GM23338 (cell line): ENCODE measurements at regions not wholly inside any gene's neighbourhood (a gene's known extent, or its start where the extent isn't known, plus 50 kb on each side); places are given as distances from the start of the nearest gene placed in this dataset.
"Not testable (repeated sequence)": the region's sequence is repeated elsewhere in the genome, so short reads cannot be mapped to it uniquely, and the experiment has no call there.

Experiments used
- ATAC-seq: fragments of 200-7000 bp; cut with Tn5 transposase; 3 replicates; pipeline ENCODE4 v1.9.1; 2020
- DNase-seq: peaks from one replicate; pipeline ENCODE4 v3.0.0-alpha.2; 2015; ENCODE audit warnings: low spot score
- H2AFZ ChIP-seq: fragments of 200-600 bp; sonication (generic); 2 replicates; pipeline ENCODE4 v1.8.0; 2016; ENCODE audit warnings: antibody characterized with exemption, mild to moderate bottlenecking, moderate library complexity
- H3F3A ChIP-seq: fragments of 200-600 bp; sonication (generic); replicated peaks from 2 replicates; pipeline ENCODE4 v1.8.0; 2017; ENCODE audit warnings: antibody characterized with exemption, mixed run types, low read depth
- H3K27ac ChIP-seq: fragments of 200-600 bp; sonication (generic); 2 replicates; pipeline ENCODE4 v1.6.1; 2016; ENCODE audit warnings: low read depth
- H3K27me3 ChIP-seq: fragments of 200-600 bp; sonication (generic); 2 replicates; pipeline ENCODE4 v1.8.0; 2016; ENCODE audit warnings: mild to moderate bottlenecking, mixed run types, moderate library complexity; ENCODE audit not compliant: insufficient read depth
- H3K36me3 ChIP-seq: fragments of 200-600 bp; sonication (generic); 2 replicates; pipeline ENCODE4 v1.8.0; 2016; ENCODE audit warnings: mild to moderate bottlenecking; ENCODE audit not compliant: insufficient read depth
- H3K4me1 ChIP-seq: fragments of 200-600 bp; sonication (generic); 2 replicates; pipeline ENCODE4 v1.8.0; 2016; ENCODE audit warnings: mild to moderate bottlenecking, moderate library complexity; ENCODE audit not compliant: insufficient read depth
- H3K4me2 ChIP-seq: fragments of 200-600 bp; sonication (generic); 2 replicates; pipeline ENCODE4 v1.7.1; 2017; ENCODE audit warnings: mixed run types
- H3K4me3 ChIP-seq: fragments of 200-600 bp; sonication (generic); 2 replicates; pipeline ENCODE4 v1.6.1; 2016; ENCODE audit warnings: mixed run types
- H3K79me2 ChIP-seq: fragments of 200-600 bp; sonication (generic); replicated peaks from 2 replicates; pipeline ENCODE4 v1.8.0; 2017; ENCODE audit warnings: mild to moderate bottlenecking; ENCODE audit not compliant: insufficient read depth
- H3K9me2 ChIP-seq: fragments of 200-600 bp; sonication (generic); 2 replicates; pipeline ENCODE4 v1.8.0; 2017; ENCODE audit not compliant: insufficient read depth
- H4K20me1 ChIP-seq: fragments of 200-600 bp; sonication (generic); replicated peaks from 2 replicates; pipeline ENCODE4 v1.8.0; 2017; ENCODE audit warnings: mild to moderate bottlenecking; ENCODE audit not compliant: insufficient read depth
- H3K27ac Mint-ChIP-seq: 2 replicates; pipeline ENCODE4 v1.8.0; 2020; ENCODE audit warnings: inconsistent platforms, mild to moderate bottlenecking, moderate library complexity, mixed read lengths
- H3K27me3 Mint-ChIP-seq: 3 replicates; pipeline ENCODE4 v1.8.0; 2022; ENCODE audit warnings: low read depth, mild to moderate bottlenecking, moderate library complexity, mixed read lengths, inconsistent platforms; ENCODE audit not compliant: insufficient read depth, poor library complexity
- H3K36me3 Mint-ChIP-seq: 3 replicates; pipeline ENCODE4 v1.8.0; 2021; ENCODE audit warnings: low read depth, mild to moderate bottlenecking, inconsistent platforms, moderate library complexity, mixed read lengths
- H3K4me1 Mint-ChIP-seq: 3 replicates; pipeline ENCODE4 v1.8.0; 2020; ENCODE audit warnings: mild to moderate bottlenecking, inconsistent platforms, mixed read lengths
- H3K4me3 Mint-ChIP-seq: 3 replicates; pipeline ENCODE4 v1.8.0; 2021; ENCODE audit warnings: moderate library complexity, mild to moderate bottlenecking, inconsistent platforms, mixed read lengths
- H3K9me3 Mint-ChIP-seq: 3 replicates; pipeline ENCODE4 v1.8.0; 2020; ENCODE audit warnings: moderate library complexity, mild to moderate bottlenecking, inconsistent platforms, mixed read lengths
- CREB1 ChIP-seq: fragments of 250-450 bp; sonication (Bioruptor Pico); IDR thresholded peaks from 2 replicates; pipeline ENCODE4 v1.5.0; 2020; ENCODE audit warnings: low read depth, mild to moderate bottlenecking, moderate library complexity
- CTCF ChIP-seq, 2 experiments: fragments of 200-600 bp in 1 of 2; sonication (generic) in 1 of 2; conservative IDR thresholded peaks; 2 replicates each; pipeline versions ENCODE4 v1.5.1 to v1.6.1; 2016 to 2017; ENCODE audit warnings: antibody characterized with exemption in 2 of 2, low read depth in 2 of 2, mild to moderate bottlenecking in 2 of 2, moderate library complexity in 1 of 2
- EZH2 ChIP-seq: fragments of 200-600 bp; sonication (generic); IDR thresholded peaks from one replicate; pipeline ENCODE4 v1.8.0; 2017; ENCODE audit warnings: antibody characterized with exemption, mild to moderate bottlenecking, low read depth; ENCODE audit not compliant: unreplicated experiment
- NANOG ChIP-seq: IDR thresholded peaks from 2 replicates; pipeline ENCODE4 v1.6.1; 2016; ENCODE audit warnings: antibody characterized with exemption, borderline replicate concordance
- REST ChIP-seq: IDR thresholded peaks from one replicate; pipeline ENCODE4 v1.6.1; 2018; ENCODE audit warnings: antibody characterized with exemption; ENCODE audit not compliant: unreplicated experiment
- ZNF114 ChIP-seq: fragments of 250-450 bp; sonication (Bioruptor Pico); IDR thresholded peaks from 2 replicates; pipeline ENCODE4 v1.5.0; 2020; ENCODE audit warnings: mild to moderate bottlenecking, moderate library complexity

- H3K27me3 ChIP-seq = no peaks in the 10 kb centered on the region
- H3K27ac ChIP-seq = no peak overlapping the region
- H3K27me3 Mint-ChIP-seq = no peaks in the 10 kb centered on the region
- no peaks in the 10 kb centered on the region for H3F3A ChIP-seq
- H3K36me3 ChIP-seq = no peaks in the 10 kb centered on the region
- H3K9me3 Mint-ChIP-seq = peaks cover 23% of the 10 kb centered on the region
- H3K4me1 Mint-ChIP-seq = peaks cover 8% of the 10 kb centered on the region; the same call in 2 of the 3 replicates
- H3K4me1 ChIP-seq = no peaks in the 10 kb centered on the region
- H2AFZ ChIP-seq = no peak overlapping the region
- no peaks in the 10 kb centered on the region for H3K79me2 ChIP-seq
- H3K9me2 ChIP-seq = no peaks in the 10 kb centered on the region
- no peak overlapping the region for H3K4me3 Mint-ChIP-seq
- DNase-seq (no peak), ATAC-seq (peak; percentile 45; the same call in 2 of the 3 replicates)
- no peak overlapping the region for H3K4me3 ChIP-seq
- H3K27ac Mint-ChIP-seq = no peak overlapping the region; the same call in 1 of the 2 replicates
- H4K20me1 ChIP-seq = no peaks in the 10 kb centered on the region
- H3K4me2 ChIP-seq = no peak overlapping the region
- peaks cover 4% of the 10 kb centered on the region; the same call in 2 of the 3 replicates for H3K36me3 Mint-ChIP-seq
- TF ChIP-seq CTCF (conservative IDR thresholded peaks at IDR 0.05; ENCODE audit: low read depth in 2 of 2) (peak; percentile 27 to 57), REST (no peak), CREB1 (no peak), EZH2 (no peak), ZNF114 (CRISPR knock-in tag) (no peak), NANOG (no peak)
Observed at GRCh38 chr14:21902561-21903181, 229.1 kb upstream of the OR4E1 start.

GRCh38 chr14:21894898-21895194, 221.2 kb upstream of the OR4E1 start:
- not testable (repeated sequence) for DNase-seq, H3K27me3 Mint-ChIP-seq

More at GRCh38 chr14:21894898-21895194, 221.2 kb upstream of the OR4E1 start:
- not testable (repeated sequence) for ATAC-seq, H3K79me2 ChIP-seq, H3K4me3 ChIP-seq, H3K36me3 ChIP-seq, H4K20me1 ChIP-seq, H3K27ac Mint-ChIP-seq, H3K4me2 ChIP-seq, H3K27ac ChIP-seq, H3K9me3 Mint-ChIP-seq, H3K9me2 ChIP-seq, H3F3A ChIP-seq, H3K4me1 Mint-ChIP-seq, H3K36me3 Mint-ChIP-seq, H3K4me1 ChIP-seq, H3K27me3 ChIP-seq, H3K4me3 Mint-ChIP-seq, H2AFZ ChIP-seq
